ENCODE measurements at regions not wholly inside any gene's neighbourhood (a gene's known extent, or its start where the extent isn't known, plus 50 kb on each side); places are given as distances from the start of the nearest gene placed in this dataset.

GRCh38 chr15:97023488-97023844 is 693.0 kb downstream of the NR2F2 start:
- TF ChIP-seq CTCF (IDR thresholded peaks at IDR 0.05) (no peak), POLR2A (IDR thresholded peaks at IDR 0.05) (no peak)

Data from thyroid gland (tissue), 4 donors.